ENCODE measurements at regions not wholly inside any gene's neighbourhood (a gene's known extent, or its start where the extent isn't known, plus 50 kb on each side); places are given as distances from the start of the nearest gene placed in this dataset.

- no peak for TF ChIP-seq ESRRG (CRISPR knock-in tag; IDR thresholded peaks at IDR 0.05)
- TF ChIP-seq POU6F1 (CRISPR knock-in tag; IDR thresholded peaks at IDR 0.05; ENCODE audit: borderline replicate concordance, low read depth) = no peak
- no peak for TF ChIP-seq ARNTL (CRISPR knock-in tag; IDR thresholded peaks at IDR 0.05; ENCODE audit: borderline replicate concordance, low read depth)
- TF ChIP-seq CSDC2 (CRISPR knock-in tag; IDR thresholded peaks at IDR 0.05) = no peak
- TF ChIP-seq TCF4 (CRISPR knock-in tag; IDR thresholded peaks at IDR 0.05; ENCODE audit: borderline replicate concordance) = no peak
- TF ChIP-seq PATZ1 (CRISPR knock-in tag; IDR thresholded peaks at IDR 0.05; ENCODE audit: borderline replicate concordance) = no peak
- no peak for TF ChIP-seq ZNF70 (CRISPR knock-in tag; IDR thresholded peaks at IDR 0.05)
- TF ChIP-seq ZFP3 (CRISPR knock-in tag; IDR thresholded peaks at IDR 0.05) = no peak
- no peak for TF ChIP-seq SNAI2 (CRISPR knock-in tag; IDR thresholded peaks at IDR 0.05)
- no peak for TF ChIP-seq OSR1 (CRISPR knock-in tag; IDR thresholded peaks at IDR 0.05)
- no peak for TF ChIP-seq ISL1 (CRISPR knock-in tag; IDR thresholded peaks at IDR 0.05)
Measured at GRCh38 chr1:30425046-30425445, 298.3 kb downstream of the MATN1 start.
